KOPT-K1 (cell line): ENCODE measurements at regions not wholly inside any gene's neighbourhood (a gene's known extent, or its start where the extent isn't known, plus 50 kb on each side); places are given as distances from the start of the nearest gene placed in this dataset.

ENCODE experiments used
- H3K27ac ChIP-seq: fragments of 200-600 bp; sonication (generic); 2 replicates; pipeline ENCODE4 v1.5.1; 2016; ENCODE audit warnings: antibody characterized with exemption, mild to moderate bottlenecking, low read depth, low read length; ENCODE audit not compliant: poor library complexity, severe bottlenecking
- H3K36me3 ChIP-seq: fragments of 200-600 bp; sonication (generic); 2 replicates; pipeline ENCODE4 v1.5.1; 2017; ENCODE audit warnings: antibody characterized with exemption, mild to moderate bottlenecking, low read length, moderate library complexity; ENCODE audit not compliant: insufficient read depth
- H3K9me3 ChIP-seq: fragments of 200-600 bp; sonication (generic); 2 replicates; pipeline ENCODE4 v1.5.1; 2017; ENCODE audit warnings: antibody characterized with exemption, low read length, mild to moderate bottlenecking; ENCODE audit not compliant: insufficient read depth, poor library complexity, severe bottlenecking

DNA sequence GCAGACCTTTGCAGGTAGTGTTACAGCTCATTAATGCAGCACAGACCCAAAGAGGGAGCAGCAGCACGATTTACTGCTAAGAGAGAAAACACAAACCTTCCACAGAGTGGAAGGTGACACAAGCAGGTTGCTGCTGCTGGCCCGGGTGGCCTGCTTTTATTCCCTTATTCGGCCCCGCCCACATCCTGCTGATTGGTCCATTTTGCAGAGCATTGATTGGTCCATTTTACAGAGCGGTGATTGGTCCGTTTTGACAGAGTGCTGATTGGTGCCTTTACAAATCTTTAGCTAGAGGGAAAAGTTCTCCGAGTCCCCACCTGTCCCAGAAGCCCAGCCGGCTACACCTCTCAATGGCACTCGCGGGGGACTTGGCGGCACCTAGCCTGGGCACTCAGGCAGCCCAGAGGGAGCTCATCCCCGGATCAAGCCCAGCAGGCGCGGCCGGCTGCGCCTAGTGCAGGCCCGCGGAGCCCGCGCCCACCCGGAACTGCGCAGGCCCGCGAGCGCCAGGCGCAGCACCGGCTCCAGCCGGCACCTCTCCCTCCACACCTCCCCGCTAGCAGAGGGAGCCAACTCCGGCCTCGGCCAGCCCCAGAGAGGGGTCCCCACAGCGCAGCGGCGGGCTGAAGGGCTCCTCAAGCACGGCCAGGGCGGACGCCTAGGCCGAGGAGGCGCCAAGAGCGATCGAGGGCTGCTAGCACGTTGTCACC, 825.6 kb upstream of the HS6ST1 start:
- H3K9me3 ChIP-seq = peaks cover 3% of the 10 kb centered on the region
- no peak overlapping the region for H3K27ac ChIP-seq

DNA sequence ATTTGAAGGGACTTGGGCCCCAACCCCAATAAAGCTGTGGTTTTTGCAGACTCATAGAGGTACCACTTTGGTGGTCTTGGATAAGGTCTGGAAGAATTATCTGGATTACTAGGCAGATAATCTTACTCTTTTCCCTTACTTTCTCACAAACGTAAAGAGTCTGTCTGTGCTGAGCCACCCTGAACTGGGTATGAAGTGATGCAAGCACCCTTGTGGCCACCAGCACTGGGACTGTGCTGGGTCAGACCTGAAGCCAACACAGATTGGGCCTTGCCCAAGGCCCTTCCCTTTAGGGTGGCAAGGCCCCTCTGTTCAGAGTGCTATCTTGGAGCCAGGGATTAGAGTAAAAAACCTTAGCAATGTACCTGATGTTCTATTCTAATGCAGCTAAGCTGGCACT, 827.0 kb upstream of the RAB6C start:
- H3K9me3 ChIP-seq = peaks cover 3% of the 10 kb centered on the region
- no peak overlapping the region for H3K27ac ChIP-seq
- H3K36me3 ChIP-seq = no peaks in the 10 kb centered on the region

More for the DNA sequence above, 825.6 kb upstream of the HS6ST1 start:
- no peaks in the 10 kb centered on the region for H3K36me3 ChIP-seq

DNA sequence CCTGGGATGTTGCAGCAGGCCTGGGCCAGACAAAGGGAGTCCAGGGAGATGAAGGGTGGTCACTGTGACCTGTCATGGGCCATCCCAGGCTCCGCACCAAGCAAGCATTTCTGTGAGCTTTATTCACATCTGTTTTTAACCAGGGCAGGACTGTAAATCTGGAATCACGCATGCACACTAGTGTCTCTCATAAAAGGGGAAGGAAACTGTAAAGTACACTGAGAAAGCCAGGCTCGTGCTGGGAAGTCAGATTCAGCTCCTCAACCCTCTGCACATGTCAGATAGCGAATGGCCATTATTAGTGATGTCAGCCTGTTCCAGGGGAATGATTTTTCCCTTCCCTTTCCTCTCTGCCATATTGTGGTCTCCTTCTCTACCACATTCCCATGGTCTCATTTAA, 818.6 kb upstream of the RAB6C start:
- Histone ChIP-seq H3K9me3 (no peaks in the 10 kb centered on the region), H3K36me3 (no peaks in the 10 kb centered on the region), H3K27ac (no peak overlapping the region)

DNA sequence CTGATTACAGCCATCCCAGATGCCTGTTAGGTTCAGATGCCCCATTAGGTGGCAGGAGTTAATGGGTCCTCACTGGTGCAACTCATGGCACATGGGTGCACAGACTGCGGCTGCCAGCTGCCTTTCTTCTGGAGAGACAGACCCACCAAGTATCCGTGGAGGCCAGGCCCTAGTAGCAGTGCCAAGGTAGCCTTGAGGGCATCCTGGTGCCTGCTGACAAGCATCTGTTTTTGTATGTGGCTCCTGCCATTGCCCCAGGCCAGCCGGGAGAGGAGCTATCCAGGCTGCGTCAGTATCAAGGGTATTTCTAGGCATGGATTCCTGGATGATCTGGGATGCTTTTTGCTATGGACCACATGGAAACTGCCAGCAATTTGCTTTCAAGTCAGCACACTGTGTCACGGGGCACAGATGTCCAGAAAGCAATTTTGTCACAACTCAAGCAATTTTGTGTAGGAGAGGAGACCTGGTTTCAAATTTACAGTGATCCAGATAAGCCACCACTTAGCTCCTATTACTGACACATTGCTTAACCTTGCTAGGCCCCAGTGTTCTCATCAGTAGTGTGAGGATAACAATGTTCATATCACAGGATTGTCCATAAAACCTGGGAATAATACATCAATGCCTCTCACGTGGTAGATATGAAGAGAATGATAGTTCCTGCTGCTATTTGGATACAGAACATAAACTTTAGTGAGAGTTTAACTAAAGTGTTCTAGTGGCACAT, 815.1 kb upstream of the RAB6C start:
- Histone ChIP-seq H3K9me3 (no peaks in the 10 kb centered on the region), H3K27ac (no peak overlapping the region)

DNA sequence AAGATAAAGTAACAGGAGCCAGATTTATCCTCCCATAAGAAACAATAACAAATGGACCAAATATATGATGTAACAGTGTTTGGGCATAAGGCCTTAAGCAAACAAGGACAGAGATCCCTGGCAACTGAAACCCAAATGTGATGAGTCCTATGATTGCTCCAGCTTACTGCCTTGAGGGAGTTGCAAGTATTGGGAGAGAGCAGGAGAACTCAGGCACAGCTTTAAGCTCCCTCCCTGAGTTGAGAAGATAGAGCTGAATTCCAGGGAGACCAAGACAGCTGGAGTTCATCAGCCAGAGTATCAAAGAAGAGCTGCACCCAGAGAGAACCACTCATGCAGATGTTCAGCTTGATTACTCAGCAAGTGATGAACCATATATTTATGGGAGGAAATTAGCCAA, 814.5 kb upstream of the RAB6C start:
- Histone ChIP-seq H3K9me3 (no peaks in the 10 kb centered on the region), H3K36me3 (no peaks in the 10 kb centered on the region), H3K27ac (no peak overlapping the region)

More for the DNA sequence above, 815.1 kb upstream of the RAB6C start:
- H3K36me3 ChIP-seq = no peaks in the 10 kb centered on the region

DNA sequence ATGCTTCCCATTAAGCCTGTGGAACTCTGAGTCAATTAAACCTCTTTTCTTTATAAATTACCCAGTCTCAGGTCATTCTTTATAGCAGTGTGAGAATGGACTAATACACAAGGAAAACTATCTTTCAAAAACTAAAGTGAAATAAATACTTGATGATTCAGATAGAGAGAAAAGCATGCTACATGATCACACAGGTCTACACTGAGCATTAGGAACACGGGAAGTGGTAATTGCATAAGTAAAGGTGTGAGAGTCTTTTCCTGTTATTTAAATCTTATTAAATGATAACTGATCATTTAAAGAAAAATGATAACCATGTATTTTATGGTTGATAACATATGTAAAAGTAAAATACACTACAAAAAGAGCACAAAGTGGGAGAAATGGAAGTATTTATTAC, 812.0 kb upstream of the RAB6C start:
- H3K36me3 ChIP-seq = no peaks in the 10 kb centered on the region
- H3K9me3 ChIP-seq = no peaks in the 10 kb centered on the region
- no peak overlapping the region for H3K27ac ChIP-seq

DNA sequence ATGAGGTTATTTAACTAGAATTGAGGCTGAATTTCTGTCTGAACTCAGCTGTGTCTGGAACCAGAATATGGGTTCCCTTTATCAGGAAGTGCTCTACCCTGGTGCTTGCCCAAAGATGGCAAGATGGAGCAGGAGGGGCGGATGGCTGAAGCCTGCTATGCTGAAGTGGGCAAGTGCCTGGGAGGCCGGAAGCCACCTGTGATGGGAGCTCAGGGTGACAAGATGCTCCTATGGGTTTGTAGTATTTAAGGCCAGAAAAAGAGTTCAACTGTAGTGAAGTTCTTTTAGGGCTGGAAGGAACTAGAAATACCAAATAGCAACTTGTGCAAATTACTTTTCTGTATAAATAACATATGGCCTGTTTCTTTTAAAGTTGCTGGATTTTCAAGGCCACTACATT, 808.9 kb upstream of the RAB6C start:
- no peaks in the 10 kb centered on the region for H3K36me3 ChIP-seq
- no peaks in the 10 kb centered on the region for H3K9me3 ChIP-seq
- no peak overlapping the region for H3K27ac ChIP-seq

DNA sequence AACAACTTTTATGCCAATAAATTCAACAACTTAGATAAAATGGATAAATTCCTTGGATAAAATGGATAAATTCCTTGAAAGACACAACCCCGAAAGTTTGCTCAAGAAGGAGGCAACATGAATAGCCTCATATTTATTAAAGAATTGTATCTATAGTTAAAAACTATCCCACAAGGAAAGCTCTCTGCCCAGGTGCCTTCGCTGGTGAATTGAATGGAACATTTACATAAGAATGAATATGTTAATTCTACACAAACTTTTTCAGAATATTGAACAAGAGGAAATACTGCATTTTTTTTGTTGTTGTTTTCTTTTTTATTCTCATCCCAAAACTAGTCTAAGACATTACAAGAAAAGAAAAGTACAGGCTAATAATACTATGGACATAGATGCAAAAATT, 805.3 kb upstream of the RAB6C start:
- H3K9me3 ChIP-seq = peaks cover 5% of the 10 kb centered on the region
- H3K27ac ChIP-seq = no peak overlapping the region
- no peaks in the 10 kb centered on the region for H3K36me3 ChIP-seq

DNA sequence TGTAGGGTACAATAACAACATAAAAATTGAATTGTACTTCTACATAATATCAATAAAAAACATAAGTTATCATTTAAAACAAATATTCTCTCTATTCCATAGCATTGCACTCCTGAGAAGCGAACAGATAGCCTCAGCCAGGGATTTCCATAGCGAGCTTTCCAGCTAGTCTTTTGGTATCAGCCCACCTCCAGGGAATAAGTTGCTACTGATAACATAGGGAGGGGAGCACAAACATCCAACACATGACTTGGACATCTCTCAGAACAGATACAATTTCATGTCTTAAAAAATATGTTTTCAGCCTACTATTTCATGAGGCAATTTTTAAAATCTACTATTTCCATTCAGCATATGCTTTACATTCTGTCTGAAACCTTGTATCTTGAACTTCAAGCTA, 804.4 kb upstream of the RAB6C start:
- H3K36me3 ChIP-seq = no peaks in the 10 kb centered on the region
- H3K9me3 ChIP-seq = peaks cover 5% of the 10 kb centered on the region
- H3K27ac ChIP-seq = no peak overlapping the region

DNA sequence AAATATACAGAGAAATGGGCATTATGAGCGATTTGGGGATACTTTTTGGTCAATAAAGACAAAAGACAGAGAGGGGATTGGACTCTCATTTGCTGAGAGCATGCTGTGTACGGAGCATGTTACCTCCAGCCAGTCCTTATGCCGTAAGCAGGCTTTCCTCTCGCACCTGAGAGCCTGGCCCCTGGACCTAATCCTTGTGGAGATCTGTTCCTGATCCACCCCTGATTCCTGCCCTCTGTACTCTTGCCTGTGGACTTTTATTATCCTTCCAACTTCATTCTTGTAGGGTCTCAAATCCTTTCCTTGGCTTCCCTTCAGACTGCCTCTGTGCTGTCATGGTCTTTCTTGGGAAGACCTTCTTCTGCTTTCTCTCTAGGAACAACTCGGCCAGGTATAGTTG, 803.1 kb upstream of the RAB6C start:
- Histone ChIP-seq H3K9me3 (peaks cover 5% of the 10 kb centered on the region), H3K36me3 (no peaks in the 10 kb centered on the region), H3K27ac (no peak overlapping the region)

DNA sequence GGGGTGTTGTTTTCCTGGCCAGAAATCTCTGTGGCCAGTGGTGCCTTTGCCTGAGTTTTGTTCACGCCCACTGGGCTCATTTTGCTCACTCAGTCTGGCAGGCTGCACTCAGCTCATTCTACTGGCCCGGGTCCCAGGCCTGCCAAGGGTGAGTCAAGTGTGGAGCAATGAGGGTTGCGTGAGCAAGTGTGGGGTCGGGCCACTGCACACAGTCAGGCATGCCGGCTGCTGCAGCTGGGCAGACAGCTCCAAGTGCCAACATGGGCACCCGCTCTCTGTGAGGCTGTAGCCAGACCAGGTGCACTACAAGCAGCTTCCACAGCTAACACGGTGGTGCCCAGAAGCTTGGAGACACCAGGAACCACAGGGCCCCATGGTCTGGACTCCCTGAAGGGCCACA, 801.1 kb upstream of the RAB6C start:
- H3K36me3 ChIP-seq = no peaks in the 10 kb centered on the region
- H3K9me3 ChIP-seq = peaks cover 5% of the 10 kb centered on the region
- H3K27ac ChIP-seq = no peak overlapping the region

DNA sequence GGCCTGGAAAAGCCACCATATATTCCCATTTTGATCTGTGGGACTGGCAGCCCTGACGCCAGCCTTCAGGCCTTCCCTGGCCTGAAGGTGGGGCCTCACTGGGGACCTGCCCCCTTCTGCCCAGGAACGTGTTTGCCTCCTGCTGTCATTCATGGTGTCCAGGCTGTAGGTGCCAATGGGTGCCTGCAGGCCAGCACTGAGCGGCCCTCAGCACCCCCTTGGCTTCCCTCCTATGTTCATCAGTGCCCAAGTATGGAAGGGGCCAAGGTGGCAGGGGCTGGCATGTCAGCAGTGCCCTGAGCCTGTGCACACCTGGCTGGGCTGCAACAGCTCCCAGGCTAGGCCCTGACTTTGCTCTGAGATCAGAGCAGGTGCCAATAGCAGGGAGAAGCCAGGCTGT, 800.3 kb upstream of the RAB6C start:
- Histone ChIP-seq H3K9me3 (peaks cover 5% of the 10 kb centered on the region), H3K36me3 (no peaks in the 10 kb centered on the region), H3K27ac (no peak overlapping the region)

DNA sequence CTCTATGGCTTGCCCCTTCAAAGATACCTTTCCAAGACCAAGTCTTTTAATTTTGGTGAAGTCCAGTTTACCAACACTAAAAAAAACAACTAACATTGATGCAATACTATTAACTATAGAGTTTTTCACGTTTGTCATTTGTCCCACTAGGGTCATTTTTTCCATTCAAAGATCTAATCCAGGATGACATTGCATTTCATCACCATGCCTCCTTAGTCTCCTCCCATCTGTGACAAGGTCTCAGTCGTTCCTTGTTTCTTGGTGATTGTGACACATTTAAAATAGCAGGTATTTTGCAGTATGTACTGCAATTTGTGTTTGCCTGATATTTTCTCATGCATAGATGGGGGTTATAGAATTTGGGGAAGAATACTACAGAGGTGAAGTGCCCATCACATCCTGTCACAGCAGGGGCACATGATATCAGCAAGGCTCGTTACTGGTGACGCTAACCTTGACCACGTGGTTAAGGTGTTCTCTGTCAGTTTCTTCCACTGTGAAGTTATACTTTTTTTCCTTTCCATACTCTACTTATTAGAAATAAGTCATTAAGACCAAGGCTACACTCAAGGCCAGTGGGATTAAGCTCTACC, 799.2 kb upstream of the RAB6C start:
- no peak overlapping the region for H3K27ac ChIP-seq
- no peaks in the 10 kb centered on the region for H3K36me3 ChIP-seq
- peaks cover 5% of the 10 kb centered on the region for H3K9me3 ChIP-seq

DNA sequence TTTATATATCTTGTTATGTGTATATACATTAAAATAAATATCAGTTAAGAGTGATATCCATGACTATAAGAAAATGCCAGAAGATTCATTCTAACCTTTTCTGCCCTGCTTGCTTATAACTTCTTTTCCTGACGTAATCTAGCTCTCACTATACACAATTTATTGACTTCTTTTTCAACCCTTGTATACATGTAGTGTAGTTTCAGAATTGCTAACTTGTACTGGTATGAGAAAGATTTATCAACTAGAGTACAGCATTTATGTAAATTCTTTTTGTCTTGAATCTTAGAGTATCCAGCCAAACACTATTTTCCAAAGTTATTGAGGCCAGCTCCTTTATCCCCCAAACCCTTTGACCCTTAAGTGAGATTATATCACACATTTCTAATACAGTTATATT, 798.0 kb upstream of the RAB6C start:
- H3K27ac ChIP-seq = no peak overlapping the region
- no peaks in the 10 kb centered on the region for H3K36me3 ChIP-seq
- H3K9me3 ChIP-seq = peaks cover 5% of the 10 kb centered on the region

DNA sequence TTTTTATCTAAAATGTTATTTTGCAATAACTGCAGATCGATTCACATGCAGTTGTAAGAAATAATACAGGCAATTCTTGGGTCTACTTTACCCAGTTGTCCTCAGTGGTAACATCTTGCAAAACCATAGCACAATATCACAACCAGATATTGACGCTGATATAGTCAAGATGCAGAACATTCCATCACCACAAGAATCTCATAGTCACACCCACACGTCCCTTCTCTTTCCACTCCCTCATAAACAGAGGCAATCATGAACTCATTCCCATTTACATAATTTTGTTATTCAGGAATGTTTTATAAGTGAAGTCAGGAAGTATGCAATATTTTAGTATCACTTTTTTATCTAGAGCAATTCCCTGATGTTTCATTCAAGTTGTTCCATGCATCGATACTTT, 797.5 kb upstream of the RAB6C start:
- Histone ChIP-seq H3K27ac (no peak overlapping the region), H3K36me3 (no peaks in the 10 kb centered on the region)

DNA sequence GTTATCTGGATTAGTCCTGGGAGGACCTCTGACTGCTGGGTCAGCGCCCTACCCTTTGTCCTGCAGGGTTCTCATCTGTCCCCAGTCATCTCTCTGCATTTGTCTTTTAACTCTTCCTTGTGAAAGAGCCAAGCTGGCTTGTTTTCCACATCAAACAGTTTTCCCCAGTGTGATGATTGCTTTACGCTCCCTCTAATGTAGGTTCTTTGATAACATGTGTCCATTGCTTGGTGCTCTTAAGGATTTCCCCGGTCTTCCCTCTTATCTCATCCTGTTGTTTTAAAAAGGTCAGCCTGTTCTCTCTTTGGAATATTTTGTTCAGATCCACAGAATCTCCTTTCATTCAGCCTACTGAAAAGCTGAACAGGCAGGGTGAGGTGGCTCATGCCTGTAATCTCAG, 792.1 kb upstream of the RAB6C start:
- Histone ChIP-seq H3K9me3 (no peaks in the 10 kb centered on the region), H3K36me3 (no peaks in the 10 kb centered on the region)

More for the DNA sequence above, 797.5 kb upstream of the RAB6C start:
- H3K9me3 ChIP-seq = peaks cover 5% of the 10 kb centered on the region

More for the DNA sequence above, 792.1 kb upstream of the RAB6C start:
- no peak overlapping the region for H3K27ac ChIP-seq
